Transverse colon (tissue), 3 donors: ENCODE measurements at regions not wholly inside any gene's neighbourhood (a gene's known extent, or its start where the extent isn't known, plus 50 kb on each side); places are given as distances from the start of the nearest gene placed in this dataset.

Source experiments
- CTCF ChIP-seq, 5 experiments: fragments of 200-600 bp in 3 of 5; fragments of 450-650 bp in 2 of 5; sonication (generic) in 3 of 5; IDR thresholded peaks; 1 replicate in 2 of 5; 2 replicates in 3 of 5; pipeline ENCODE4 v1.5.1; 2016 to 2017; ENCODE audit warnings: antibody characterized with exemption in 5 of 5, inconsistent platforms in 3 of 5, mild to moderate bottlenecking in 2 of 5, moderate library complexity in 1 of 5
- EP300 ChIP-seq: sonication (generic); formaldehyde crosslinking; IDR thresholded peaks from one replicate; pipeline ENCODE4 v1.6.1; 2017; ENCODE audit warnings: antibody characterized with exemption, low read depth
- POLR2A ChIP-seq: fragments of 450-650 bp; IDR thresholded peaks from one replicate; pipeline ENCODE4 v1.6.1; 2016; ENCODE audit warnings: antibody characterized with exemption, mild to moderate bottlenecking, moderate library complexity

GRCh38 chr7:55723621-55723941, 139.0 kb downstream of the SEPTIN14 start:
- TF ChIP-seq CTCF (IDR thresholded peaks at IDR 0.05) (no peak), EP300 (no peak), POLR2A (no peak)
